Right lobe of liver (tissue), 4 donors: ENCODE measurements at regions not wholly inside any gene's neighbourhood (a gene's known extent, or its start where the extent isn't known, plus 50 kb on each side); places are given as distances from the start of the nearest gene placed in this dataset.

Experiments
- POLR2A ChIP-seq: fragments of 450-650 bp; IDR thresholded peaks from one replicate; pipeline ENCODE4 v1.6.1; 2017; ENCODE audit warnings: antibody characterized with exemption, mild to moderate bottlenecking
- TF ChIP-seq, protein P1 (sequence below), 4 donors: fragments of 200-600 bp in 3 of 4; fragments of 450-650 bp in 1 of 4; IDR thresholded peaks; one replicate each; pipeline versions ENCODE4 v1.5.1 to v1.8.0; 2016 to 2022; ENCODE audit warnings: antibody characterized with exemption in 4 of 4, mild to moderate bottlenecking in 2 of 4
- donor health status: DM: no; HTN: no; CAD: no.
- donor health status: DM: no; HTN: no; CAD: no.
- donor health status: DM: no; HTN: yes; CAD: no.

DNA sequence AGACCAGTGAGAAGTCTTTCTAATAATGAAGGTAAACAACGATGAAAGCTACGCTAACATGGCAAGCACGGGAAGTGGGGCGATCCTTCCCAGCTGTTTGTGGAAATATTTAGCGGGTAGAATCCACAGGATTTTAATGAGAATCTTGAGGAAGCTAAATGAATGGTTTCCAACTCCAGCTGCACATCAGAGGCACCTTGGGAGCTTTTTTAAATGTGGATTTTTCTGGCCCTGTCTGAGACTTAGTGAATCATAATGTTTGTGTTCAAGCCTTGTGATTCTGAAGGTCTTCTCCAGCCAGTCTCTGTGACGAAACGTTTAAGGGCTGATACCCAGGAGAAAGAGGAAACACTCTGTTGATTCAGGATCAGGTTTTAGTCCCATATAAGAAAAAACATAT is 169.8 kb downstream of the CAPZA3 start:
- no peak for TF ChIP-seq POLR2A
- TF ChIP-seq, protein P1, sequence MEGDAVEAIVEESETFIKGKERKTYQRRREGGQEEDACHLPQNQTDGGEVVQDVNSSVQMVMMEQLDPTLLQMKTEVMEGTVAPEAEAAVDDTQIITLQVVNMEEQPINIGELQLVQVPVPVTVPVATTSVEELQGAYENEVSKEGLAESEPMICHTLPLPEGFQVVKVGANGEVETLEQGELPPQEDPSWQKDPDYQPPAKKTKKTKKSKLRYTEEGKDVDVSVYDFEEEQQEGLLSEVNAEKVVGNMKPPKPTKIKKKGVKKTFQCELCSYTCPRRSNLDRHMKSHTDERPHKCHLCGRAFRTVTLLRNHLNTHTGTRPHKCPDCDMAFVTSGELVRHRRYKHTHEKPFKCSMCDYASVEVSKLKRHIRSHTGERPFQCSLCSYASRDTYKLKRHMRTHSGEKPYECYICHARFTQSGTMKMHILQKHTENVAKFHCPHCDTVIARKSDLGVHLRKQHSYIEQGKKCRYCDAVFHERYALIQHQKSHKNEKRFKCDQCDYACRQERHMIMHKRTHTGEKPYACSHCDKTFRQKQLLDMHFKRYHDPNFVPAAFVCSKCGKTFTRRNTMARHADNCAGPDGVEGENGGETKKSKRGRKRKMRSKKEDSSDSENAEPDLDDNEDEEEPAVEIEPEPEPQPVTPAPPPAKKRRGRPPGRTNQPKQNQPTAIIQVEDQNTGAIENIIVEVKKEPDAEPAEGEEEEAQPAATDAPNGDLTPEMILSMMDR (IDR thresholded peaks at IDR 0.05): no peak
